OCI-M1 (cell line): ENCODE measurements at regions not wholly inside any gene's neighbourhood (a gene's known extent, or its start where the extent isn't known, plus 50 kb on each side); places are given as distances from the start of the nearest gene placed in this dataset.
A peak's percentile ranks its signal among the peaks of the same experiment; 100 is the strongest.

Source experiments
- DNase-seq: peaks from one replicate; lab custom pipeline; 2025; lab: John Stamatoyannopoulos, UW

DNA sequence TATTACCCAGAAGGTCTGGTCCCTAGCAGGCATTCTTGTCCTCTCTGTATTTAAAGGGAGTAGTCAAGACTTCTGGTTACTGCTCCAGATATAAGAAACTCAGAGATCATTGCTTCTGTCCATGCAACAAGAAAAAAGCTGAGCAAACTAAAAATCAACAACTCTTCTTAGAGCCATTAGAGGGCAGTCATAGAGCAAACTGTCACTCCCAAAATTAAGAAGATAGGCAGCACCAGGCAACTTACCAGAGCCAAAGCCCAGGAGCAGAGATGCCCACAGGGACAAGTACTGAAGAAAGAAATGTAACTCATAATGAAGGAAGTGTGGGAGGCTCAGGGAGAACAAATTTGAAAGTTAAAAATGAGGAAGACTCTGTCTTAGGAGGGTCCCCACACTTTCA is 472.9 kb upstream of the COBL start:
- no peak for DNase-seq

- no peak for DNase-seq
These were observed 469.7 kb upstream of the COBL start for GRCh38 chr7:51786284-51786683.

- no peak for DNase-seq
These were observed 469.3 kb upstream of the COBL start for GRCh38 chr7:51785876-51786275.

- no peak for DNase-seq
These were observed 468.6 kb upstream of the COBL start for GRCh38 chr7:51785171-51785570.

GRCh38 chr7:51783241-51783640 is 466.6 kb upstream of the COBL start:
- DNase-seq = no peak

- DNase-seq = no peak
These were observed 461.5 kb upstream of the COBL start for GRCh38 chr7:51778121-51778520.

DNA sequence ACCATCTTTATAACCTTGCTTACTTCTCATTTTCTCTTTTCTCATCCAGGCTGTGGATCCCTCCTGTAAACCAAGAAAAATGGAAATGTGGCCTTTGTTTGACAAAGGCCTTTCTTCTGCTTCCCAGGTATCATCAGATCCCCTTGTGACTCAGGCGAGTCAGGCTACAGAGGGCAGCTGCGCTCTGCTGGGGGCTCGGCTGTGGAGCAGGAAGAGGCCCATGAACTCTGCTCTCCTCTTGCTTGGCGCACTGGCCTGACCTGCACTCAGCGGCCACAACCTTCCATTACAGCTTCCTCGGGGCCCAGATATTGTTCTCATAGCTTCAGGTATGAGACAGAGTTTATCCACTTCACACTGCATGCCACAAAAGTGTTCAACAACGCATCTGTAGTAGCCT is 457.6 kb upstream of the COBL start:
- no peak for DNase-seq

GRCh38 chr7:51772190-51772589 is 455.6 kb upstream of the COBL start:
- no peak for DNase-seq

- no peak for DNase-seq
These were observed 448.4 kb upstream of the COBL start for GRCh38 chr7:51764976-51765375.

DNA sequence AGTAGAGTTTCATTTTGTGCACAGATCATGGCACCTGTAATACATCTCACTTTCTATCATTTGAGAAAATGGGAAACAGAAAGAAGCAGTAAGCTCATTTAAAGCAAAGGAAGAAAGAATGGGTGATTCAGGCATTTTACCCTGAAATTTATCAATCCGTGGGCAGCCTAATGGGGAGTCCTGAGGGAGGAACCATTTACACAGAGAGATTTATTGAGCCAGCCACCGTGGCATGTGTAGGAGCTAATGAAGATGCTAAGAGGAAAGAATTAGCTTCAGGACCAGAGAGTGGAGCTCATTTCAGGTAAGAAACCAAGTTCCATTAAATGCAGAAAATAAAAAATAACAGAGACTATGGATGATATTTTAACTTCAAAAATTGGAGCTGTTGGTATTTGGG is 443.4 kb upstream of the COBL start:
- no peak for DNase-seq

DNA sequence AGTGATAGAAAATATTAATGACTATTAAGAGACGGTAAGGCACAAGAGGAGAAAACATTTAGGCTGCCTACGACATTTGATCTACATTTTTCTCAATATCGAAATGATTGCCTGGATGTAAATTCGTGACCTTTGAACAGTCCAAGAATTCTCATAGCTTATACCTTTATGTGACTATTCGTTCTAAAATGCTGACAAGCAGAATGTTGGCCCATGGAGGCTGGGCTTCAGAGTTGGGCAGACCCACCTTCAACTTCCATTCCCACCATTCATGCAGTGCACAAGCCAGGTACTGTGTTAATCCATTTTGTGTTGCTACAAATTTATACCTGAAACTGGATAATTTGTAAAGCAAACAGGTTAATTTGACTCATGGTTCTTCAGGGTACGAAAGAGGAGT is 441.4 kb upstream of the COBL start:
- DNase-seq = no peak

DNA sequence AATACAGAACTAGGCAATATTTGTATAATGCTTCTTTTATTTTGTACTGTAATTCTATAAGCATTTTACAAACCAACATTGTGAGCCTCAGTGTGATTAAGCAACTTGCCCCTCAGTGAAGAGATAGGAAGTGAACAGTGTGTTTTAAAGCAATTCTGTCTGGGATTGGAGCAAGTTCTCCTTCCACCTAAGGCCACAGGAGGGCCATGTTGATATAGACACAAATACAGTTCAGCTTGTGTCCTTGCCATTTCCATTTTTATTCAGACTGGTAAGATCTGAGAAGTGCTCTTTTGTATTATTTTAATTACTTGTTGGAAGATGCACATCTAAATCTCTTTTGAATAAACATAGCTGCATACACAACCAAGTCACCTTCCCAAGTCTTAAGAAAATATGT is 416.3 kb upstream of the COBL start:
- no peak for DNase-seq

GRCh38 chr7:51732116-51732515 is 415.5 kb upstream of the COBL start:
- no peak for DNase-seq

- no peak for DNase-seq
These were observed 414.5 kb upstream of the COBL start for GRCh38 chr7:51731075-51731474.

GRCh38 chr7:51727441-51727840 is 410.8 kb upstream of the COBL start:
- DNase-seq = peak; percentile 0

- no peak for DNase-seq
These were observed 390.2 kb upstream of the COBL start for GRCh38 chr7:51706851-51707250.

GRCh38 chr7:51705701-51706100 is 389.1 kb upstream of the COBL start:
- DNase-seq = no peak

GRCh38 chr7:51702673-51703072 is 386.1 kb upstream of the COBL start:
- DNase-seq = no peak

- DNase-seq = no peak
These were observed 385.3 kb upstream of the COBL start for GRCh38 chr7:51701935-51702334.

DNA sequence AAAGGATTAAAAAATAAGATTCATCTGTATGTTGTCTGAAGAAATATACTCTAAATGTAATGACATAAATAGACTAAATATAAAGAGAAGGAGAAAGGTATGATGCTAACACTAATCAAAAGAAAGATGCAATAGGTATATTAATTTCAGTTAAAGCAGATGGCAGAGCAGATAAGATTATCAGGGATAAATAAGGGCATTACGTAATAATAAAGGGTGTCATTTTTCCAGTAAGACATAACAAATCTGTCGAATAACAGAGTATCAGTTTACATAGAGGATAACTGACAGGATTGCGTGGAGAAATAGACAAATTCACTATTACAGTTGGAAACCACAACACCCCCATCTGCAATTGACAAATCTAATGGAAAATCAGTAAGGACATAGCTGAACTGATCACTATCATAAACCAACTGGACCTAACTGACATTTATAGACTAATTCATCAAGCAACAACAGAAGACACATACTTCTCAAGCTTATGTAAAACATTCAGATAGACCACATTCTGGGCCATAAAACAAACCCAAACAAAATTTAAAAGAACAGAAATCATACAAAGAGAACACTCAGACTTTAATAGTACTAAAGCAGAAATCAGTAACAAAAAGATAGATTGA is 384.1 kb upstream of the COBL start:
- no peak for DNase-seq

GRCh38 chr7:51693258-51693657 is 376.6 kb upstream of the COBL start:
- no peak for DNase-seq

GRCh38 chr7:51689547-51689946 is 372.9 kb upstream of the COBL start:
- no peak for DNase-seq

GRCh38 chr7:51685794-51686193 is 369.2 kb upstream of the COBL start:
- no peak for DNase-seq

DNA sequence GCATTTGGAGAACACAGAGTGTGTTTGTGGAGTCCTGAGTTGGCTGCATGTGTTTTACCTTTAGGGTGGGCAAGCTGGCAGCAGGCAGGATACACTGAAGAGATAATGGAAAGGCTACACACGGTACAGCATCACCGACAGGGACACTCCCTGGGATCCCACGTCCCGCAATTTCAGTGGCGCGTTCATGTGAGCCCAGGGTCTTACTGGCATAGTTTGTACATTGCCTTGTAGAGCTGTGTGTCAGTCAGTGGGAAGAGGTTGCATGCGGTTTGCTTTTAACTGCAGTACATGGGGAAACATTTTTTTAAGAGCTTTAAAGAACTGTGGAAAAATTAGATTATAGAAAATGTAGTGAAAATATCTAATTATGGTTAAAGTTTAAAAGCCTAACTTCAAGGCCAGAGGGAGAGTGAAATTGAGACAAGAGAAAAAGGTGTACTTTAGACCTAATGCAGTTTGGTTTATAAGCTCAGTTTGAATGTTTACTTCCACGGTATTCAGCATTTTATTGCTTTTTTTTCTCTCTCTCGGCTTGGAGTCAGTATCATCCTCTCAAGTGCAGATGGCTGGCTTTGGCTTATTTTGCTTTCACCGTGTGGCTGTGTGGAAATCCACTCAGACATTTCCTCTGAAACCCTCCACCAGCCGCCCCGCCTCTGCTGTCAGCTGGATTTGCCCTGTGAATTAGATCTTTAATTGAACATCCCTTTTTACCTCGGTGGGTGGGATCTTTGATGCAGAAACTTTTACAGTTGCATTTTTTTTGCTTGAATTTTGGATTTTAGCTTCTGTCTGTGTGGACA is 364.2 kb upstream of the COBL start:
- DNase-seq = no peak
